GM18907 (cell line): ENCODE measurements at regions not wholly inside any gene's neighbourhood (a gene's known extent, or its start where the extent isn't known, plus 50 kb on each side); places are given as distances from the start of the nearest gene placed in this dataset.
"Not testable (repeated sequence)": the region's sequence is repeated elsewhere in the genome, so short reads cannot be mapped to it uniquely, and the experiment has no call there.

Experiments
- ATAC-seq: cut with Tn5 transposase; IDR thresholded peaks from one replicate; pipeline ENCODE4 v1.9.1; 2021; ENCODE audit warnings: mild to moderate bottlenecking, moderate library complexity; ENCODE audit not compliant: unreplicated experiment

- no peak for ATAC-seq
These were observed 250.5 kb upstream of the ATP5MC3 start for GRCh38 chr2:175432021-175432420.

- no peak for ATAC-seq
These were observed 249.8 kb upstream of the ATP5MC3 start for GRCh38 chr2:175431101-175431946.

GRCh38 chr2:175430236-175430635 is 248.7 kb upstream of the ATP5MC3 start:
- ATAC-seq, result no peak

- ATAC-seq, result no peak
These were observed 236.8 kb upstream of the ATP5MC3 start for GRCh38 chr2:175418224-175418835.

- ATAC-seq, result no peak
These were observed 233.5 kb upstream of the ATP5MC3 start for GRCh38 chr2:175414882-175415487.

- no peak for ATAC-seq
These were observed 232.8 kb upstream of the ATP5MC3 start for GRCh38 chr2:175414191-175414881.

GRCh38 chr2:175410941-175411340 is 229.4 kb upstream of the ATP5MC3 start:
- ATAC-seq, result not testable (repeated sequence)

- ATAC-seq, result no peak
These were observed 223.3 kb upstream of the ATP5MC3 start for GRCh38 chr2:175404839-175405238.

- ATAC-seq, result no peak
These were observed 222.2 kb upstream of the ATP5MC3 start for GRCh38 chr2:175403599-175404221.

- no peak for ATAC-seq
These were observed 221.1 kb upstream of the ATP5MC3 start for GRCh38 chr2:175402571-175402970.

- ATAC-seq, result no peak
These were observed 220.5 kb upstream of the ATP5MC3 start for GRCh38 chr2:175401956-175402469.

- ATAC-seq, result no peak
These were observed 219.5 kb upstream of the ATP5MC3 start for GRCh38 chr2:175400975-175401374.

- no peak for ATAC-seq
These were observed 217.8 kb upstream of the ATP5MC3 start for GRCh38 chr2:175399326-175399725.

GRCh38 chr2:175398848-175399247 is 217.3 kb upstream of the ATP5MC3 start:
- no peak for ATAC-seq

GRCh38 chr2:175396696-175397095 is 215.2 kb upstream of the ATP5MC3 start:
- ATAC-seq, result no peak

- ATAC-seq, result no peak
These were observed 212.3 kb upstream of the ATP5MC3 start for GRCh38 chr2:175393851-175394250.

- no peak for ATAC-seq
These were observed 201.8 kb upstream of the ATP5MC3 start for GRCh38 chr2:175383286-175383685.

GRCh38 chr2:175373729-175374128 is 192.2 kb upstream of the ATP5MC3 start:
- no peak for ATAC-seq

- ATAC-seq, result no peak
These were observed 191.5 kb upstream of the ATP5MC3 start for GRCh38 chr2:175372704-175373701.
